Vagina (tissue), 2 donors: ENCODE measurements at regions not wholly inside any gene's neighbourhood (a gene's known extent, or its start where the extent isn't known, plus 50 kb on each side); places are given as distances from the start of the nearest gene placed in this dataset.

Experiments
- CTCF ChIP-seq, 3 experiments: fragments of 450-650 bp in 2 of 3; fragments of 200-600 bp in 1 of 3; sonication (generic) in 1 of 3; IDR thresholded peaks; one replicate each; pipeline ENCODE4 v1.5.1; 2017 to 2019; ENCODE audit warnings: antibody characterized with exemption in 3 of 3, mild to moderate bottlenecking in 2 of 3, moderate library complexity in 2 of 3
- POLR2A ChIP-seq, 2 donors: fragments of 450-650 bp; IDR thresholded peaks; one replicate each; pipeline ENCODE4 v1.6.1; 2017; ENCODE audit warnings: antibody characterized with exemption in 2 of 2, mild to moderate bottlenecking in 2 of 2, moderate library complexity in 2 of 2
- POLR2AphosphoS5 ChIP-seq, 2 donors: sonication (generic); formaldehyde crosslinking; IDR thresholded peaks; one replicate each; pipeline ENCODE4 v1.9.0; 2017; ENCODE audit warnings: antibody characterized with exemption in 2 of 2, mild to moderate bottlenecking in 2 of 2, low read depth in 1 of 2; ENCODE audit not compliant: insufficient read depth in 1 of 2

GRCh38 chr6:140061110-140062042 is 686.9 kb upstream of the CITED2 start:
- TF ChIP-seq CTCF (IDR thresholded peaks at IDR 0.05): no peak
- no peak for TF ChIP-seq POLR2A (IDR thresholded peaks at IDR 0.05)
- TF ChIP-seq POLR2AphosphoS5 (IDR thresholded peaks at IDR 0.05; ENCODE audit: insufficient read depth in 1 of 2, low read depth in 1 of 2): no peak
